Vagina (tissue), 2 donors: ENCODE measurements at regions not wholly inside any gene's neighbourhood (a gene's known extent, or its start where the extent isn't known, plus 50 kb on each side); places are given as distances from the start of the nearest gene placed in this dataset.

Source experiments
- DNase-seq, 2 donors: peaks; one replicate each; pipeline ENCODE4 v3.0.0-alpha.2; 2017; ENCODE audit errors: extremely low spot score in 2 of 2
- H3K27ac ChIP-seq: fragments of 200-600 bp; sonication (generic); one replicate; pipeline ENCODE4 v1.5.1; 2019
- H3K27me3 ChIP-seq: fragments of 200-600 bp; sonication (generic); one replicate; pipeline ENCODE4 v1.5.1; 2019
- H3K36me3 ChIP-seq, 2 donors: fragments of 200-600 bp; sonication (generic); one replicate each; pipeline ENCODE4 v1.5.1; 2017 to 2019
- H3K4me1 ChIP-seq: fragments of 200-600 bp; sonication (generic); one replicate; pipeline ENCODE4 v1.5.1; 2019
- H3K4me3 ChIP-seq, 2 donors: fragments of 200-600 bp; sonication (generic); 1 replicate in 1 of 2; 2 replicates in 1 of 2; pipeline ENCODE4 v1.5.1; 2016 to 2019
- H3K9me3 ChIP-seq: fragments of 200-600 bp; sonication (generic); one replicate; pipeline ENCODE4 v1.5.1; 2019
- CTCF ChIP-seq, 3 experiments: fragments of 450-650 bp in 2 of 3; fragments of 200-600 bp in 1 of 3; sonication (generic) in 1 of 3; IDR thresholded peaks; one replicate each; pipeline ENCODE4 v1.5.1; 2017 to 2019; ENCODE audit warnings: antibody characterized with exemption in 3 of 3, mild to moderate bottlenecking in 2 of 3, moderate library complexity in 2 of 3
- POLR2A ChIP-seq, 2 donors: fragments of 450-650 bp; IDR thresholded peaks; one replicate each; pipeline ENCODE4 v1.6.1; 2017; ENCODE audit warnings: antibody characterized with exemption in 2 of 2, mild to moderate bottlenecking in 2 of 2, moderate library complexity in 2 of 2
- POLR2AphosphoS5 ChIP-seq, 2 donors: sonication (generic); formaldehyde crosslinking; IDR thresholded peaks; one replicate each; pipeline ENCODE4 v1.9.0; 2017; ENCODE audit warnings: antibody characterized with exemption in 2 of 2, mild to moderate bottlenecking in 2 of 2, low read depth in 1 of 2; ENCODE audit not compliant: insufficient read depth in 1 of 2
- intact Hi-C: fragments of 100-400 bp; cut with DNase I; formaldehyde crosslinking; loops from one replicate; pipeline ENCODE4 v1.15.1; 2023

GRCh38 chr5:58136406-58136805 lies 323.5 kb downstream of the PLK2 start:
- Histone ChIP-seq H3K27me3 (no peaks in the 10 kb centered on the region), H3K4me3 (no peak overlapping the region), H3K4me1 (peaks cover 16% of the 10 kb centered on the region), H3K36me3 (no peaks in the 10 kb centered on the region), H3K9me3 (no peaks in the 10 kb centered on the region), H3K27ac (no peak overlapping the region)
- TF ChIP-seq POLR2A (IDR thresholded peaks at IDR 0.05) = no peak
- intact Hi-C loops = no loop called here
- no peak for DNase-seq

GRCh38 chr5:58135571-58136335 lies 324.1 kb downstream of the PLK2 start:
- TF ChIP-seq CTCF (IDR thresholded peaks at IDR 0.05) (no peak), POLR2AphosphoS5 (IDR thresholded peaks at IDR 0.05; ENCODE audit: insufficient read depth in 1 of 2, low read depth in 1 of 2) (no peak), POLR2A (IDR thresholded peaks at IDR 0.05) (no peak)
- H3K9me3 ChIP-seq = no peaks in the 10 kb centered on the region
- intact Hi-C loops = no loop called here

GRCh38 chr5:58133631-58134296 lies 326.1 kb downstream of the PLK2 start:
- Histone ChIP-seq H3K4me1 (peaks cover 16% of the 10 kb centered on the region), H3K9me3 (no peaks in the 10 kb centered on the region), H3K27ac (no peak overlapping the region), H3K27me3 (no peaks in the 10 kb centered on the region), H3K36me3 (no peaks in the 10 kb centered on the region), H3K4me3 (no peak overlapping the region)
- DNase-seq = no peak
- TF ChIP-seq CTCF (IDR thresholded peaks at IDR 0.05) (no peak), POLR2A (IDR thresholded peaks at IDR 0.05) (no peak), POLR2AphosphoS5 (IDR thresholded peaks at IDR 0.05; ENCODE audit: insufficient read depth in 1 of 2, low read depth in 1 of 2) (no peak)
- intact Hi-C loops = no loop called here

More at GRCh38 chr5:58135571-58136335, 324.1 kb downstream of the PLK2 start:
- H3K36me3 ChIP-seq = no peaks in the 10 kb centered on the region
- no peak overlapping the region for H3K4me3 ChIP-seq
- H3K27ac ChIP-seq = no peak overlapping the region
- H3K27me3 ChIP-seq = no peaks in the 10 kb centered on the region
- H3K4me1 ChIP-seq = peaks cover 16% of the 10 kb centered on the region
- DNase-seq = no peak

GRCh38 chr5:58133216-58133615 lies 326.7 kb downstream of the PLK2 start:
- Histone ChIP-seq H3K27me3 (no peaks in the 10 kb centered on the region), H3K4me3 (no peak overlapping the region), H3K9me3 (no peaks in the 10 kb centered on the region), H3K36me3 (no peaks in the 10 kb centered on the region), H3K4me1 (peaks cover 16% of the 10 kb centered on the region), H3K27ac (no peak overlapping the region)
- TF ChIP-seq CTCF (IDR thresholded peaks at IDR 0.05) (no peak), POLR2AphosphoS5 (IDR thresholded peaks at IDR 0.05; ENCODE audit: insufficient read depth in 1 of 2, low read depth in 1 of 2) (no peak), POLR2A (IDR thresholded peaks at IDR 0.05) (no peak)
- no peak for DNase-seq
- intact Hi-C loops = no loop called here

GRCh38 chr5:58127255-58128220 lies 332.3 kb downstream of the PLK2 start:
- DNase-seq = no peak
- TF ChIP-seq POLR2AphosphoS5 (IDR thresholded peaks at IDR 0.05; ENCODE audit: insufficient read depth in 1 of 2, low read depth in 1 of 2) (no peak), CTCF (IDR thresholded peaks at IDR 0.05) (no peak), POLR2A (IDR thresholded peaks at IDR 0.05) (no peak)
- Histone ChIP-seq H3K4me3 (no peak overlapping the region), H3K36me3 (no peaks in the 10 kb centered on the region), H3K27ac (no peak overlapping the region), H3K4me1 (no peaks in the 10 kb centered on the region), H3K9me3 (no peaks in the 10 kb centered on the region), H3K27me3 (no peaks in the 10 kb centered on the region)
- intact Hi-C loops = no loop called here
